ENCODE measurements at regions not wholly inside any gene's neighbourhood (a gene's known extent, or its start where the extent isn't known, plus 50 kb on each side); places are given as distances from the start of the nearest gene placed in this dataset.

GRCh38 chr6:134766497-134766896 lies 183.4 kb downstream of the ALDH8A1 start:
- Histone ChIP-seq H3K79me2 (ENCODE audit: control insufficient read depth in 1 of 2, insufficient read depth in 2 of 2, low read length in 2 of 2) (no peaks in the 10 kb centered on the region), H3K27me3 (replicated peaks in 1 of 4; ENCODE audit: control insufficient read depth in 3 of 4, extremely low read depth in 1 of 4, insufficient read depth in 3 of 4, low read length in 3 of 4) (no peaks in the 10 kb centered on the region), H3K9me3 (ENCODE audit: insufficient read depth in 2 of 2, low read depth in 1 of 2, low read length in 1 of 2) (no peaks in the 10 kb centered on the region), H3K4me1 (replicated peaks in 1 of 4; ENCODE audit: control insufficient read depth in 3 of 4, insufficient read depth in 4 of 4, low read length in 3 of 4) (no peaks in the 10 kb centered on the region), H2BK15ac (ENCODE audit: low read length) (no peak overlapping the region), H4K91ac (replicated peaks; ENCODE audit: insufficient read length, low read length) (no peak overlapping the region), H3K4me2 (ENCODE audit: insufficient read depth in 1 of 2, low read depth in 2 of 2, low read length in 2 of 2) (no peak overlapping the region), H2AFZ (ENCODE audit: low read length) (peak overlapping the region; percentile 73; the same call in 1 of the 2 replicates), H3K79me1 (ENCODE audit: low read depth, low read length) (no peaks in the 10 kb centered on the region), H3K4me3 (ENCODE audit: extremely low read depth in 1 of 4, insufficient read depth in 2 of 4, low read depth in 3 of 4, low read length in 4 of 4) (no peak overlapping the region), H3K18ac (ENCODE audit: extremely low read depth, low read length) (no peak overlapping the region), H4K8ac (ENCODE audit: extremely low read depth, insufficient read depth, low read length) (no peak overlapping the region), H3K23ac (ENCODE audit: insufficient read length) (no peak overlapping the region), H4K20me1 (replicated peaks in 1 of 2; ENCODE audit: control insufficient read depth in 1 of 2, insufficient read depth in 2 of 2, low read length in 2 of 2) (no peaks in the 10 kb centered on the region), H4K5ac (ENCODE audit: insufficient read length, low read depth, low read length) (no peak overlapping the region), H2BK5ac (ENCODE audit: low read depth, low read length) (no peak overlapping the region), H3K9ac (replicated peaks in 1 of 4; ENCODE audit: extremely low read depth in 1 of 4, low read depth in 3 of 4, low read length in 3 of 4) (no peak overlapping the region), H2BK12ac (ENCODE audit: low read depth, low read length) (no peak overlapping the region), H3K36me3 (ENCODE audit: control insufficient read depth in 2 of 4, insufficient read depth in 4 of 4, low read length in 3 of 4) (no peaks in the 10 kb centered on the region), H2BK20ac (ENCODE audit: low read length) (no peak overlapping the region), H3K4ac (replicated peaks; ENCODE audit: insufficient read length, low read depth, low read length) (no peak overlapping the region), H3K23me2 (ENCODE audit: low read depth, low read length) (no peaks in the 10 kb centered on the region), H2BK120ac (replicated peaks; ENCODE audit: low read depth, low read length) (no peak overlapping the region), H3K56ac (replicated peaks; ENCODE audit: insufficient read length, low read depth, low read length) (no peak overlapping the region), H3K27ac (ENCODE audit: low read depth, low read length) (no peak overlapping the region), H3K14ac (ENCODE audit: insufficient read length) (no peak overlapping the region), H2AK5ac (ENCODE audit: low read depth, low read length) (no peak overlapping the region)
- DNase-seq (ENCODE audit: low read depth in 1 of 2, low spot score in 2 of 2), result no peak
- FAIRE-seq, result no peak
- POLR2A ChIA-PET (ENCODE audit: partially characterized antibody), result no interaction called here
- 61% methylated on average over 3 of the region's 3 CpGs; no CpG with 5 or more reads in 1 of the 2 experiments for WGBS, 2 experiments (ENCODE audit: extremely low coverage in 1 of 2, insufficient coverage in 1 of 2, insufficient read length in 1 of 2, insufficient replicate concordance in 2 of 2, low coverage in 1 of 2, low lambda C conversion rate in 2 of 2, missing lambda C conversion rate in 1 of 2)
- CTCF ChIA-PET (ENCODE audit: partially characterized antibody), result interaction anchor here (0.6 to 2.0 kb wide), 3 partner anchors 8 to 483 kb away, joined by 3 to 6 read pairs (median 4); partner anchors contain the start of gene SGK1
- no peak for TF ChIP-seq CHD1 (IDR thresholded peaks at IDR 0.05; ENCODE audit: low read depth, low read length)
- TF ChIP-seq E2F6 (IDR thresholded peaks at IDR 0.05), result no peak
- no peak for TF ChIP-seq CHD2 (IDR thresholded peaks at IDR 0.05; ENCODE audit: low read length)
- TF ChIP-seq, protein P1, sequence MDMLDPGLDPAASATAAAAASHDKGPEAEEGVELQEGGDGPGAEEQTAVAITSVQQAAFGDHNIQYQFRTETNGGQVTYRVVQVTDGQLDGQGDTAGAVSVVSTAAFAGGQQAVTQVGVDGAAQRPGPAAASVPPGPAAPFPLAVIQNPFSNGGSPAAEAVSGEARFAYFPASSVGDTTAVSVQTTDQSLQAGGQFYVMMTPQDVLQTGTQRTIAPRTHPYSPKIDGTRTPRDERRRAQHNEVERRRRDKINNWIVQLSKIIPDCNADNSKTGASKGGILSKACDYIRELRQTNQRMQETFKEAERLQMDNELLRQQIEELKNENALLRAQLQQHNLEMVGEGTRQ (IDR thresholded peaks at IDR 0.05; ENCODE audit: low read length), result no peak
- TF ChIP-seq POLR2A (IDR thresholded peaks at IDR 0.05; ENCODE audit: control extremely low read depth in 1 of 2, low read depth in 2 of 2, low read length in 2 of 2), result no peak
- TF ChIP-seq TAF1 (IDR thresholded peaks at IDR 0.05; ENCODE audit: low read depth, low read length), result no peak
- no peak for TF ChIP-seq NRF1 (IDR thresholded peaks at IDR 0.05; ENCODE audit: low read depth, low read length)
- no peak for TF ChIP-seq EP300 (IDR thresholded peaks at IDR 0.05; ENCODE audit: borderline replicate concordance in 1 of 2, low read depth in 2 of 2, low read length in 2 of 2)
- TF ChIP-seq POLR2AphosphoS5 (IDR thresholded peaks at IDR 0.05; ENCODE audit: low read depth, low read length), result no peak
- TF ChIP-seq TCF12 (IDR thresholded peaks at IDR 0.05; ENCODE audit: low read depth, low read length), result no peak
- TF ChIP-seq EZH2 (IDR thresholded peaks at IDR 0.05; ENCODE audit: low read depth, low read length, severe bottlenecking), result no peak
- no peak for TF ChIP-seq JUND (IDR thresholded peaks at IDR 0.05; ENCODE audit: low read length)
- TF ChIP-seq HDAC2 (IDR thresholded peaks at IDR 0.05; ENCODE audit: borderline replicate concordance in 1 of 2, low read depth in 2 of 2, low read length in 2 of 2), result no peak
- no peak for TF ChIP-seq RXRA (IDR thresholded peaks at IDR 0.05; ENCODE audit: insufficient read depth, low read depth, low read length)
